Stimulated activated naive B cell treated with anti-CD40 and anti-IgM and Interleukin-4, amounts not matched to agents 10 μg/mL and 1 μg/mL and 100 μg/mL, for 72 hours (primary cell): ENCODE measurements at regions not wholly inside any gene's neighbourhood (a gene's known extent, or its start where the extent isn't known, plus 50 kb on each side); places are given as distances from the start of the nearest gene placed in this dataset.
"Not testable (repeated sequence)": the region's sequence is repeated elsewhere in the genome, so short reads cannot be mapped to it uniquely, and the experiment has no call there.

Experiments
- ATAC-seq, 2 donors: fragments of 150-1000 bp; cut with Tn5 transposase; replicated peaks; 2 replicates each; pipeline ENCODE4 v1.10.0; 2021; ENCODE audit warnings: moderate library complexity in 1 of 2
- DNase-seq: peaks from one replicate; pipeline ENCODE4 v3.0.0; 2021
- H3K27ac Mint-ChIP-seq: one replicate; pipeline ENCODE4 v1.8.0; 2022; ENCODE audit warnings: mild to moderate bottlenecking, mixed read lengths
- H3K27me3 Mint-ChIP-seq, 2 donors: one replicate each; pipeline ENCODE4 v1.8.0; 2022; ENCODE audit warnings: mixed read lengths in 2 of 2
- H3K36me3 Mint-ChIP-seq, 2 donors: one replicate each; pipeline ENCODE4 v1.8.0; 2022; ENCODE audit warnings: mixed read lengths in 2 of 2, mild to moderate bottlenecking in 1 of 2
- H3K4me1 Mint-ChIP-seq, 2 donors: one replicate each; pipeline ENCODE4 v1.8.0; 2022; ENCODE audit warnings: mixed read lengths in 2 of 2, mild to moderate bottlenecking in 1 of 2
- H3K4me3 Mint-ChIP-seq, 2 donors: one replicate each; pipeline ENCODE4 v1.8.0; 2022; ENCODE audit warnings: mild to moderate bottlenecking in 2 of 2, mixed read lengths in 2 of 2, moderate library complexity in 1 of 2
- H3K9me3 Mint-ChIP-seq, 2 donors: one replicate each; pipeline ENCODE4 v1.8.0; 2022; ENCODE audit warnings: mixed read lengths in 2 of 2, mild to moderate bottlenecking in 1 of 2

DNA sequence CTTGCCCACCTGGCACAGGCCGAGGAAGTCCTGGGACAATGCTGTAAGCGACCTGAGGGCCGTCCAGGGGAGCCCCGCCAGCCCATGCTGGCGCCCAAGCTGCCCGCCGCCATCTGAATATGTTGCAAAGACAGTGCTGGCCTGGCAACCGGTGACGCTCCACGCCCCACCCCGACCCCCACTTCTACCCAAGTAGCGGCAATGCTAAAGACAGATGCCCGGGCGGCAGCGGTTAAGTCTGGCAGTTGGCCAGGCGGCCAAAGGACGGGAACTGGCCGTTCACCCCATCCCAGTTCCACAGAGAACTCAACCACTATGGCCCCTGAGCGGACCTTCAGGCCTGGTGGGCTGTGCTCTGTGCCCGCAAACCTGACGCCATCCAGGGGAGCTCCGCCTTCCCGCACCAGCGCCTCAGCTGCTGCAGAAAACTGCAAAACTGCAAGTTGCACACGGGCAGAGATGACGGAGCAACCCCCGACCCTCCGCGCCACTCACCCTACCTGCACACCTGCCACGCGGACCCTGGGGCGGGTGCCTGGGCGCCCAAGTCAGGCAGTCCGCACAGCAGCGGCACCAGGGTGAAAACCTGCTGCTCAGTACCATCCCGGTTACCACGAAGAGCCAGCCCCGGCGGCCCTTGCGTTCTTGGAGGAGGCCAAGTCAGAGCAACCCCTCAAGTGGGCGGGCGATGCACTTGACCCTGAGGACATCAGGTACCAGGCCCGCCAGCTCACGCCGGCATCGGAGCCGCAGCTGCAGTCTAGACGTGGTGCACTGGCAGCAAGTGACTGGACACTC, 667.6 kb downstream of the SPATA31A6 start:
- peaks cover 3 to 22% of the 10 kb centered on the region in 2 donors for H3K27me3 Mint-ChIP-seq
- not testable (repeated sequence) for DNase-seq, H3K27ac Mint-ChIP-seq, ATAC-seq, H3K36me3 Mint-ChIP-seq, H3K9me3 Mint-ChIP-seq
- H3K4me3 Mint-ChIP-seq = peak overlapping the region in 1 of 2 donors; percentile 83
- H3K4me1 Mint-ChIP-seq = peaks cover 0 to 15% of the 10 kb centered on the region in 2 donors

DNA sequence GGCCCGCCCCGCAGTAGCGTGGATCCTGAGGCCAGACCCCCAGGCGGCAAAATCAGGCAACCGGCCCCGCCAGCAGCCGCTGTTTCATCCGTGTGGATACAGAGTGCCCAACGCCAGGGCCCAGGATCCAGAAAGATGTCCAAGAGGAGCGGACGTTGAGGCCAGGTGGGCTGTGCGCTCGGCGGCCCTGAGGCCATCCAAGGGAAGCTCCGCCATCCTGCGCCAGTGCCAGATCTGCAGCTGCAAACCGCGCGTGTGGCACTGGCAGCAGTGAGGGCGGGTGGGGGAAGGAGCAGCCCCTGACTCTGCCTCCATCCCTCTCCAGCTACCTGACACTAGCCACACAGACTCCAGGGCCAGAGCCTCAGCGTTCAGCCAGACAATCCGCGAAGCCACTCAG, 668.2 kb downstream of the SPATA31A6 start:
- Mint-ChIP-seq H3K4me3 (peak overlapping the region in 1 of 2 donors; percentile 83), H3K27me3 (peaks cover 3 to 22% of the 10 kb centered on the region in 2 donors), H3K4me1 (peaks cover 0 to 15% of the 10 kb centered on the region in 2 donors)
- not testable (repeated sequence) for H3K36me3 Mint-ChIP-seq, H3K27ac Mint-ChIP-seq, ATAC-seq, H3K9me3 Mint-ChIP-seq, DNase-seq

DNA sequence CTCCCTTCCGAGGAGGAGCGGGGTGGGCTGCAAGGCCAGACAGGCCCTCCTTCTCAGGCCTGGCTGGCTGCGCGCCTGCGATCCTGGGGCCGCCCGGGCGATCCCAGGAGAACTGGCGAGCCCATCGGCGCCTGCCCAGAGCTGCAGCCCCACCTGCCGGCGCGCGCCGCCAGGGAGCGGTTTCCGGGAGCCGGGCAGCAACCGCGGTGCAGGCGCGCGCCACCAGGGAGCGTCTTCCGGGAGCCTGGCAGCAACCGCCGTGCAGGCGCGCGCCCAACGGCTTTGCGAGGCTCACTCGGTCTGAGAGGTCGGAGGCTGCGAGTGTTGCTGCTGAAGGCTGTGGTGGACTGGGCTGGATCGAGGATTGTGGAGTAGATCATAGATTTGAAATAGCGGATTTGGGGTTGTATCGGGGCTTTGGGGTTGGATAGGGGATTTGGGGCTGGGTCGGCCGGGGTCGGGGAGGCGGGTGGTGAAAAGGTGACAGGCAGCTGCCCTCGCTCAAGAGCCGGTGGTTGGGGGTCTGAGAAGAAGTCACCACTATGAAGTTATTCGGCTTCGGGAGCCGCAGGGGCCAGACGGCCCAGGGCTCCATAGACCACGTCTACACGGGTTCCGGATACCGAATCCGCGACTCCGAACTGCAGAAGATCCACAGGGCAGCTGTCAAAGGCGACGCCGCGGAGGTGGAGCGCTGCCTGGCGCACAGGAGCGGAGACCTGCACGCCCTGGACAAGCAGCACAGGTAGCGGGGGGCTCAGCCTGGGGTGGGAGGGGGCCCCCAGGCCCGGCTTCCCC, 668.9 kb downstream of the SPATA31A6 start:
- Mint-ChIP-seq H3K27me3 (peaks cover 3 to 19% of the 10 kb centered on the region in 2 donors), H3K27ac (peak overlapping the region; percentile 79), H3K4me1 (peaks cover 0 to 15% of the 10 kb centered on the region in 2 donors), H3K4me3 (peak overlapping the region in 1 of 2 donors; percentile 83)
- H3K36me3 Mint-ChIP-seq, DNase-seq, H3K9me3 Mint-ChIP-seq: not testable (repeated sequence)
- ATAC-seq = peak in 1 of 2 donors; percentile 89

DNA sequence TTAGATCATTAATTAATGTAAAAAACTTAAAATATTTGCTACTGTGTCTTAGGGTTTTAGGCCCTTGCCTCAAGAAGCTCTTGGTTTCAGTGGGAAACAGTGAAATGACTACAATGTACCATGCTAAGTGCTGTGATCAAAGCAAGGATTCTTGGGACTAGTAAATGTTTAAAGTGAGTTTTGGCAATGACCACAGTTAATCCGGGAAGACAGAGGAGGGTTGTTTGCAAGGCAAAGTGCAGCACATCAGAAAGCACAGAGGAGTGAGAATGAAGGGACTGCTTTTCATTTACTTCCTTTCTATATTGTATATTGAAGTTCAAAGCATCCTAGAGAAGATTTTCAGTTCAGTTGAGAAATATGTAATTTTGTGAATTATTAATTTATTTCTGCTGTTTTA, 676.7 kb downstream of the SPATA31A6 start:
- not testable (repeated sequence) for H3K27ac Mint-ChIP-seq, H3K36me3 Mint-ChIP-seq, H3K4me1 Mint-ChIP-seq, ATAC-seq, H3K9me3 Mint-ChIP-seq, H3K27me3 Mint-ChIP-seq, H3K4me3 Mint-ChIP-seq, DNase-seq

DNA sequence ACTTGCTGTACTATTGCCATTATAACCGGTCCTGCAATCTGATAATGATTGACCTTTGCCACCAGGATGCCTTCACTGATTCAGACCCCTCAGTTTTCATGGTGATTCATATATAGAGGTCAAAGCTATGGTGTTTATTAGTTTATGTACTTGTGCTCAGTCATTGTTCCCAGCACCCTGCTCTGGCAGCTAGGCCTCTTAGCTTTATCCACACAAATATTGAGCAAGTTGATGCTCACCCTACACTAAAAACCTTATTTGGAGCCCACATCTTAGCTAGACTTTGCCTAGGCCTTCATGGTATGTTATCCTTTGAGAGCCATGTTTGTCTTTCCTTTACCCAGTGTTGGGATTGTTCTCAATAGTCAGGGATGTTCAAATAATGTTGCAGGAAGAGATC, 679.0 kb downstream of the SPATA31A6 start:
- not testable (repeated sequence) for H3K9me3 Mint-ChIP-seq, ATAC-seq, H3K27ac Mint-ChIP-seq, H3K27me3 Mint-ChIP-seq, DNase-seq, H3K4me1 Mint-ChIP-seq, H3K4me3 Mint-ChIP-seq, H3K36me3 Mint-ChIP-seq
